Neuron (in vitro differentiated cells): ENCODE measurements at regions not wholly inside any gene's neighbourhood (a gene's known extent, or its start where the extent isn't known, plus 50 kb on each side); places are given as distances from the start of the nearest gene placed in this dataset.

ENCODE experiments used
- H2AFZ ChIP-seq: one replicate; pipeline ENCODE4 v1.6.1; 2013; ENCODE audit warnings: low read depth, mild to moderate bottlenecking, inconsistent platforms, low read length, moderate library complexity
- H3K27me3 ChIP-seq: one replicate; pipeline ENCODE4 v1.6.1; 2013; ENCODE audit warnings: low read length; ENCODE audit not compliant: insufficient read depth
- H3K36me3 ChIP-seq: one replicate; pipeline ENCODE4 v1.6.1; 2013; ENCODE audit warnings: low read length; ENCODE audit not compliant: insufficient read depth
- H3K4me1 ChIP-seq: one replicate; pipeline ENCODE4 v1.6.1; 2013; ENCODE audit warnings: low read length; ENCODE audit not compliant: insufficient read depth
- H3K4me3 ChIP-seq: 2 replicates; pipeline ENCODE4 v1.5.1; 2013; ENCODE audit warnings: mild to moderate bottlenecking, low read length, moderate library complexity
- H3K9me3 ChIP-seq: one replicate; pipeline ENCODE4 v1.6.1; 2013; ENCODE audit warnings: low read length

DNA sequence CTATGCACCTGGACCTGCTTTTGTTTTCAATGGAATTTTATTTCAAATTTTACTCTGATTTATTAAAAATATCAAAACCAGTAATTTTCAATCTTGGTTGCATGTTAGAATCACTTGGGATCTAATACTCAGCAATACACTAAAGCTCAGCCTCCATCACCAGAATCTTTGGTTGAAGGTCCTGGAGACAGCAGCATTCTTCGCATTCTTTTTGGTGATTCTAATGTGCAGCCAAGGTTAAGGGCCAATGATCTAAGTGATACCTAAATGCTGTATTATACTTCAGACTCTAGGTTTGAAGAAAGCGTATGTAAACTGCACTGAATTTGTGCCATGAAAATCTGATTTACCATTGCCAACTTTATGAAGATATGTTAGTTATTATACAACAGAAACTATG, 493.1 kb downstream of the XIRP2 start:
- Histone ChIP-seq H3K36me3 (no peaks in the 10 kb centered on the region), H3K4me3 (no peak overlapping the region), H3K9me3 (no peaks in the 10 kb centered on the region), H2AFZ (no peak overlapping the region), H3K27me3 (no peaks in the 10 kb centered on the region), H3K4me1 (no peaks in the 10 kb centered on the region)

DNA sequence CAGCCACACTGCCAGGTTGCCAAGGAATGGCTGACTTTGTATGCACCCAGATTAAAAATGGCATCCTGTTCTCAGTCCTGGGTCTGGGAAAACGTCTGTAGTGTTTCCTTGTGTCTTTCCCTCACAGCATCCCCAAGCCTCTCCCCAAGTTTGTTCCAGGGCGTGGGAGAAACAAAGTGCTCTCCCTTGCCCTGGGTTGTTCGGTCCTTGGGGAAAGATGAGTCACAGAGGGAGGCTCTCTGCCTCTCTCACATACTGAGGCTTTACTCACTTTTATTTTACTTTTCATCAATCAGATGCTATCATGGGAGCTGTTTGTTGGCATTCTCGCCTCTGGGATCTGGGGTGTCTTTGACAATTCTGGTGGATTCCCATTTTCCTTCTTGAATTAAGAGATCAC, 492.3 kb downstream of the XIRP2 start:
- Histone ChIP-seq H3K4me1 (no peaks in the 10 kb centered on the region), H3K36me3 (no peaks in the 10 kb centered on the region), H3K9me3 (no peaks in the 10 kb centered on the region), H3K27me3 (no peaks in the 10 kb centered on the region), H3K4me3 (no peak overlapping the region), H2AFZ (no peak overlapping the region)

DNA sequence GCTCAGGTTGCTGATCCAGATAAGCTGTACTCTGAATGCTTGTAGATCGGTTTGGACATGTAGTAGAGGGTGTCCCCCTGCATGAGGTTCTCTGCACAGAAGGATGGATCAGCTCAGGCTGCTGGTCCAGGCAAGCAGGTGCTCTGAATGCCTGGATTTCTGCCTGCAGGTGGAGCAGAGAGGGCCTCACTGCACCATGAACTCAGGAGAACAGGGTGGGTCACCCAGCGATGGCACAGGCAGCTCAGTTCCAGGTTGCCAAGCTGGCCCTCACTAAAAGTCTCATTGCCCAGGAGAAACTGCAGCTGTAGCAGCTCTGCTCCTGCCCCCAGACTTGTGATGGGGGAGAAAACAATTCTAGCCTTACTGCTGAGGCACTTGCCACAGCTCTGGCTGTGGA, 491.8 kb downstream of the XIRP2 start:
- Histone ChIP-seq H3K9me3 (no peaks in the 10 kb centered on the region), H3K4me3 (no peak overlapping the region), H3K36me3 (no peaks in the 10 kb centered on the region), H3K27me3 (no peaks in the 10 kb centered on the region), H3K4me1 (no peaks in the 10 kb centered on the region), H2AFZ (no peak overlapping the region)

DNA sequence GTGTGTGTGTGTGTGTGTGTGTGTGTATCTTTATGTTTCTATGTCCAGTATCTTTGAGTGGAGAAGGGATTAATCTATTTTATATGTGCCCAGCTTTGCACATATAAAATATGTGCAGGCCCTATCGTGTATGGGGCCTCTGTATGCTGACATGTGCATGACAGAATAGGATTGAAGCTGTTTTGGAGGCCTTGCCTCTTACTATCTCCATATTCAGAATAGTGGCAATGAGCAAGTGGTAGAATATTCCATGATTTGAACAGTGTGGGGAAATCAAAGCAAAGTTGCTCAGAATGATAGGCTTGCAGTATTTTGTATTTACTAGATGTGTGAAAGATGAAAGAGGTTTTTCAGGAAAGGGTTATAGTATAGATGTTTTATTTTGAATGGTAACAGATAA, 480.8 kb downstream of the XIRP2 start:
- H3K36me3 ChIP-seq: no peaks in the 10 kb centered on the region
- no peaks in the 10 kb centered on the region for H3K4me1 ChIP-seq

DNA sequence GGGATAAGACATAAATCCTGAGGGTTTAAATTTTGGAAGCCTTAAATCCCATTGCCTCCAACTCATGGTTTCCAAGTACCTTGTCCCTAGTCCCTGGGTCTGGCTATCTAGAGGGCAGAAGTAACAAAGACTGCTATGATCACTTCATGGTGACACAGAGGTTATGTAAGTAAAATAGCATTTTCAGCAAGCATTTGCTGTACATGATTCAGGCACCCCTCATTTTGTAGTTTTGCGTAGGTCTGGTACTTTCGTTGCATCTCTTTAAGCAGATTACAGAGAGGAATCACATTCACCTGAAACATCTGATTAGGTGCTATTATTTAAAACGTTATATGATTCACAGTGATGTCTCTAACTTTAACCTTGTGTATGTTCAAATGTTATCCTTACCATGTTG, 480.1 kb downstream of the XIRP2 start:
- Histone ChIP-seq H3K9me3 (no peaks in the 10 kb centered on the region), H3K4me3 (no peak overlapping the region), H3K4me1 (no peaks in the 10 kb centered on the region), H3K27me3 (no peaks in the 10 kb centered on the region), H2AFZ (no peak overlapping the region), H3K36me3 (no peaks in the 10 kb centered on the region)

More for the DNA sequence above, 480.8 kb downstream of the XIRP2 start:
- no peaks in the 10 kb centered on the region for H3K9me3 ChIP-seq
- no peaks in the 10 kb centered on the region for H3K27me3 ChIP-seq
- no peak overlapping the region for H3K4me3 ChIP-seq
- H2AFZ ChIP-seq: no peak overlapping the region

DNA sequence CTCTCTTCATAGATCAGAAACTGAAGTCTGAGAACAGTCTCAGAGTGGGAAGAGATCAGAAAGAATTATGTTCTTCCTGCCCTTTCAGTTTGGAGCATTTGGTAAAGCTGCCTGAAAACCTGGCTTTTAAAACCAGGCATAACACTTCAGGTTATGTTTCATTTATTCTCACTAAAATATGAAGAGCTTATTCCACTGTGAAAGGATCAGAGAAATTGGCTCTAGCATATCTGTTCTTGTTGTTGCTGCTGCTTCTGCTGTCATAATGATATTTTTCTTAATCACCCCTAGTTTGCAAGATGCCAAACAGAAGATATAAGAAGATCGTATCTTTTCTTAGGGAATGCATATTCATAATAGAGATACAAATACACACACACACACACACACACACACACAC, 476.9 kb downstream of the XIRP2 start:
- Histone ChIP-seq H3K9me3 (no peaks in the 10 kb centered on the region), H3K27me3 (no peaks in the 10 kb centered on the region), H3K4me3 (no peak overlapping the region), H3K4me1 (no peaks in the 10 kb centered on the region), H2AFZ (no peak overlapping the region), H3K36me3 (no peaks in the 10 kb centered on the region)

DNA sequence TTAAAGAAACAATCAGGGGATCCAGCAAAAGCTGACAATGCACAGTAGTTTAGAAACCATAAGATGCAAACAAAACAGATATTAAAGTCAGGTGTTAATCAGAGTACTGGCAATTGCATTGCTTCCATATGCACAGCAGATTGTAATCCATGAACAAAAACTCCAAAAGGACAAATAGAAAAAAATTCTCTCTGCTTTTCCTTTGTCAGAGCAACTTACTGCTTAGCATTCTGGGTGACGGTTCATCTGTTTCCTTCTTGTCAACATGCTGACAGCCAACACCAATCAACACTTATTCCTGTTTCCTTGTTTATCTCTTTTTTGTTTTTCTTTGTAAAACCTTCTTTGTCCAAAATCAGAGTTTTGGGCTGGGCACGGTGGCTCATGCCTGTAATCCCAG, 473.1 kb downstream of the XIRP2 start:
- no peaks in the 10 kb centered on the region for H3K9me3 ChIP-seq
- no peak overlapping the region for H3K4me3 ChIP-seq
- no peaks in the 10 kb centered on the region for H3K27me3 ChIP-seq

DNA sequence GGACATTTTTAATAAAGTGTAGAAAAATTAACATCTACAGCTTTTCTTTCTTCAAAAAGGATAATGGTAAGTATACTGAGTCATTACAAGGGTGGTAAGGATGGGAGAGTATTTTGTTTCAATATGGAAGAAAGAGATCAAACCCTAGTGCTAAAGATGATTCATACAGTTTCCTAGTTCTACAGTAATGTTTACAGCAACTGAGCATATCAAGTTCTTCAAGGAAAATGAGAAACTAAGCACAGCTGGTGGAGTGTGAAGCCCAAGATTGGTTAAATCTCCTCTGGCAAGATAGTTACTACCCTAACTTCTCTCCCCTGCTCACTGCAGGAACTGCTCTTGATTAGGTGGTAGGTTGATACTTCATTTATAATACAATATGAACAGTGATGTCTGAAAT, 467.5 kb downstream of the XIRP2 start:
- H3K27me3 ChIP-seq: no peaks in the 10 kb centered on the region
- H3K4me1 ChIP-seq: no peaks in the 10 kb centered on the region
- H2AFZ ChIP-seq: no peak overlapping the region
- H3K4me3 ChIP-seq: no peak overlapping the region
- no peaks in the 10 kb centered on the region for H3K9me3 ChIP-seq
- H3K36me3 ChIP-seq: no peaks in the 10 kb centered on the region

More for the DNA sequence above, 473.1 kb downstream of the XIRP2 start:
- H3K4me1 ChIP-seq: no peaks in the 10 kb centered on the region
- no peaks in the 10 kb centered on the region for H3K36me3 ChIP-seq
- no peak overlapping the region for H2AFZ ChIP-seq

DNA sequence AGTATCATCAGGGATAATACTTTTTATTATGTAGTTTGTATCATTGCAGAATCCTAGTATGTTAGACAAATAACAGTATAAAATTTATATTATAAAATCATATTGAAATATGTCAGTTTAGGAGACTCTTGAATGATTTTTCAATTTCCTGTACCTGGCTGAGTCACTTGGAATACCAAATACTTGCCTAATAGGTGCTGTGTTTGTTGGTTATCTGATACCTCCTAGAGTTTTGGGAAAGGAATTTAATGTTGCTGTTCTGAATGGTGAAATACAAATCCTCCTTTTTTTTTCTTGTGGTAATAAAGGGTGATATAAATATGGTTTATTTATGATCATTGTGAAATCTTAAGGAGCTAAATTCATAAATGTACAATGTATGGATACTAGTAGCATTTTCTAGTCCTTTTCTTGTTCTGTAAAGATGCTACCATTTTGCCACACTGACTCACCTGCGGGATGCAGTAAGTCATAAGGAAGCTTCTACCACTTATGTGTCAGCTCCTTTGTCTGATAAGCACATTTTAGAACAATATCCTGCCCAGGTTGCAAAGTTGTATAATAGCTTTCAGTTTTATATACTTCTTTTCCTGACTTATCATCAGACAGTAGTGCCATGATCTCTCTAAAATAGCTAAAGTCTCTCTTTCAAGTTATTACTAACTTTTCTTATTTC, 465.5 kb downstream of the XIRP2 start:
- H3K4me3 ChIP-seq: no peak overlapping the region
- no peak overlapping the region for H2AFZ ChIP-seq
- H3K27me3 ChIP-seq: no peaks in the 10 kb centered on the region
- H3K36me3 ChIP-seq: no peaks in the 10 kb centered on the region
- no peaks in the 10 kb centered on the region for H3K9me3 ChIP-seq
- no peaks in the 10 kb centered on the region for H3K4me1 ChIP-seq

DNA sequence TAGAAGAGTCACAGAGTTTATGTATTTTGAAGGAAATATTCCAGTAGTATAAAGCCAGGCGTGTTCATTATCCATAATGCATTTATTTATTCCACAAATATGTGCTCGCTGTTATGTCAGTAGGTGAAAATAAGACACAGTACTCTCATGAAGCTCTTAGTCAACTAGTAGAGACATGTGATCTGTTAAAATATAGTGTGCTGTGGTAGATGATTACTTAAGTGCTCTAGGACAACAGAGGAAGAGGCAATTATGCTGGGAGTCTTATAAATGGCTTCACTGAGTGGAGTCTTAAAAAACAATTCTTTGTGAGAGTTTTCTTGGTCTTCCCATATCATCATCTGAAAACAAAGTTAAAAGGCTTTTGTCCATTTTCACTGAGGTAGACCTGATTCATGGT, 457.3 kb downstream of the XIRP2 start:
- Histone ChIP-seq H3K9me3 (no peaks in the 10 kb centered on the region), H3K27me3 (no peaks in the 10 kb centered on the region), H3K36me3 (no peaks in the 10 kb centered on the region), H2AFZ (no peak overlapping the region), H3K4me3 (no peak overlapping the region), H3K4me1 (no peaks in the 10 kb centered on the region)

DNA sequence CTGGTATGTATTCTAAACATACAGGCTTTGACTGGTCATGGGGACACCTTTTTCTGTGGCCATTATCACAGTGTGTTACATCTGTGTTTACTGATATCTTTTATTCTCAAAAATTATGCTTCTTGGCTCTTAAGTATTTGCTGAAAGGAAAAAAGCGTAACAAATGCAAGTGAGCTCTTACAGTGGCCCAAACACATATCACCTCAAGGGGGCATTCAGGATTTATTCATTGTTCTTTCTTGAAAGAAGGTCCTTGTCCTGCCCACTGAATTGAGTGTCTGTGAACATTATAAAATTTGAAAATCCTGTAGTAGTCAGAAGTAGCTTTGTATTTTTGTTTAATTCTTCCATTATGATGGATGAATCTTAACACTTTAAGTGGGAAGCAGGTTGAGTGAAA, 454.5 kb downstream of the XIRP2 start:
- Histone ChIP-seq H3K36me3 (no peaks in the 10 kb centered on the region), H2AFZ (no peak overlapping the region), H3K4me3 (no peak overlapping the region), H3K4me1 (no peaks in the 10 kb centered on the region), H3K9me3 (no peaks in the 10 kb centered on the region), H3K27me3 (no peaks in the 10 kb centered on the region)

DNA sequence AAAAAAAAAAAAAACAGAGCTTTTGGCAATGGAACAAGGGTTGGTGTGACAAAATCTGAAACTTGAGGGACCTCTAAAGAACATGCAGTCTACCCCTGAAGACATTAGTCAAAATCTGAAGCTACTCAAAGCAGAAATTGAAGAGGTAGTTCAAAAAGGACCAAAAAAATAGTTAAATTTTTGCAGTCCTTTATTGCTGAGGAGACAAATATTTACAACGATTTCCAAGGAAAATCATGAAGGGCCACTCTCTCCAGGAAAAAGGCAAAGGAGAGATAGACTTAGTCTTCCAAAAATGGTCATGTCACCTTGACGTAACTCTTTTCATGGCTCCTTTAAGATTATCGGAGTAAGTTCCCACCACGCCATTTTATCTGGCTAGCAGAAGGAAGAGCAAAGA, 452.0 kb downstream of the XIRP2 start:
- no peaks in the 10 kb centered on the region for H3K4me1 ChIP-seq
- no peaks in the 10 kb centered on the region for H3K27me3 ChIP-seq
- no peak overlapping the region for H3K4me3 ChIP-seq
- H3K9me3 ChIP-seq: no peaks in the 10 kb centered on the region
- H2AFZ ChIP-seq: no peak overlapping the region
- H3K36me3 ChIP-seq: no peaks in the 10 kb centered on the region

DNA sequence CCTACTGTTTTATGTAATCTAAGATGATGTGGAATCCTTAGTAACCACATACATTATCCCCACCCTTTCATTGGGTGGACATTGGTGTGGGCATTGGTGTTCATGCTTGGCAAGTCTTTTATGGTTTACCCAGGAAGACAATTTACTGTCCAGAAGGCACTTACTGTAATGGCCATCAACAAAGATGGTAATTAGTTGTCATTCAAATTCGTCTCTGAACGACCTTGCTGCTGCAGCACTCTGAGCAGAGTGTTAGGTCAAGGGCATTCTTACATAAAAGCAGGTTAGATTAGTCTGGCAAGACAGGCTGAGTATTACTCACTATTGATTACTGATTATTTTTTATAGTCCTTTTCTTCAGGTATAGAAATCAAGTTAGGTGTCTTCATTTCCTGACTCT, 447.9 kb downstream of the XIRP2 start:
- Histone ChIP-seq H3K36me3 (no peaks in the 10 kb centered on the region), H3K27me3 (no peaks in the 10 kb centered on the region), H2AFZ (no peak overlapping the region), H3K4me1 (peaks cover 9% of the 10 kb centered on the region), H3K4me3 (no peak overlapping the region), H3K9me3 (no peaks in the 10 kb centered on the region)

DNA sequence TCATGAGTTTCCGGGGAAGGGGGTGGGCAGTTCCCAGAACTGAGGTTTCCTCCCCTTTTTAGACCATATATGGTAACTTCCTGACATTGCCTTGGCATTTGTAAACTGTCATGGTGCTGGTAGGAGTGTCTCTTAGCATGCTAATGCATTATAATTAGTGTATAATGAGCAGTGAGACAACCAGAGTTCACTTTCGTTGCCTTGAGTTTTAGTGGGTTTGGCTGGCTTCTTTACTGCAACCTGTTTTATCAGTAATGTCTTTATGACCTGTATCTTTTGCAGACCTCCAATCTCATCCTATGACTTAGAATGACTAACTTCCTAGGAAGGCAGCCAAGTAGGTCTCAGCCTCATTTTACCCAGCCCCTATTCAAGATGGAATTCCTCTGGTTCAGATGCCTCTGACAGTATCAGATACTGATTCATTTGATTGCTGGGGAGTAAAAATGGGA, 447.3 kb downstream of the XIRP2 start:
- Histone ChIP-seq H3K9me3 (no peaks in the 10 kb centered on the region), H3K36me3 (no peaks in the 10 kb centered on the region), H2AFZ (no peak overlapping the region), H3K4me3 (no peak overlapping the region), H3K4me1 (peaks cover 11% of the 10 kb centered on the region), H3K27me3 (no peaks in the 10 kb centered on the region)
